GM19324 (cell line): ENCODE measurements at regions not wholly inside any gene's neighbourhood (a gene's known extent, or its start where the extent isn't known, plus 50 kb on each side); places are given as distances from the start of the nearest gene placed in this dataset.

Source experiments
- ATAC-seq: cut with Tn5 transposase; IDR thresholded peaks from one replicate; pipeline ENCODE4 v1.9.1; 2021; ENCODE audit warnings: mild to moderate bottlenecking, moderate library complexity; ENCODE audit not compliant: unreplicated experiment, low FRiP score

- ATAC-seq = no peak
Observed at GRCh38 chr3:152051501-152052404, 178.3 kb downstream of the SUCNR1 start.

- ATAC-seq = no peak
Observed at GRCh38 chr3:152053866-152054265, 180.4 kb downstream of the SUCNR1 start.

GRCh38 chr3:152054315-152054714 lies 180.9 kb downstream of the SUCNR1 start:
- ATAC-seq = peak; percentile 56

- ATAC-seq = no peak
Observed at GRCh38 chr3:152056073-152056472, 182.6 kb downstream of the SUCNR1 start.

- ATAC-seq = no peak
Observed at GRCh38 chr3:152056481-152056880, 183.0 kb downstream of the SUCNR1 start.

- ATAC-seq = no peak
Observed at GRCh38 chr3:152056987-152057386, 183.5 kb downstream of the SUCNR1 start.

GRCh38 chr3:152058856-152059255 lies 185.4 kb downstream of the SUCNR1 start:
- ATAC-seq = no peak

- no peak for ATAC-seq
Observed at GRCh38 chr3:152060701-152061100, 187.3 kb downstream of the SUCNR1 start.

GRCh38 chr3:152061296-152061695 lies 187.9 kb downstream of the SUCNR1 start:
- no peak for ATAC-seq

GRCh38 chr3:152069871-152070270 lies 196.4 kb downstream of the SUCNR1 start:
- no peak for ATAC-seq

- no peak for ATAC-seq
Observed at GRCh38 chr3:152071315-152071714, 197.4 kb upstream of the MBNL1 start.

GRCh38 chr3:152071924-152072323 lies 196.8 kb upstream of the MBNL1 start:
- no peak for ATAC-seq

GRCh38 chr3:152073267-152073666 lies 195.5 kb upstream of the MBNL1 start:
- no peak for ATAC-seq

GRCh38 chr3:152076148-152076547 lies 192.6 kb upstream of the MBNL1 start:
- ATAC-seq = no peak

GRCh38 chr3:152079980-152080379 lies 188.7 kb upstream of the MBNL1 start:
- ATAC-seq = no peak

GRCh38 chr3:152083135-152083534 lies 185.6 kb upstream of the MBNL1 start:
- no peak for ATAC-seq

GRCh38 chr3:152084441-152085158 lies 184.1 kb upstream of the MBNL1 start:
- ATAC-seq = no peak

GRCh38 chr3:152087153-152087552 lies 181.6 kb upstream of the MBNL1 start:
- ATAC-seq = no peak

GRCh38 chr3:152089528-152089927 lies 179.2 kb upstream of the MBNL1 start:
- ATAC-seq = no peak

- no peak for ATAC-seq
Observed at GRCh38 chr3:152091725-152092124, 177.0 kb upstream of the MBNL1 start.

- no peak for ATAC-seq
Observed at GRCh38 chr3:152093901-152094300, 174.8 kb upstream of the MBNL1 start.

- ATAC-seq = no peak
Observed at GRCh38 chr3:152094406-152094805, 174.3 kb upstream of the MBNL1 start.
